OCI-LY3 (cell line): ENCODE measurements at regions not wholly inside any gene's neighbourhood (a gene's known extent, or its start where the extent isn't known, plus 50 kb on each side); places are given as distances from the start of the nearest gene placed in this dataset.

ENCODE experiments used
- EZH2phosphoT487 ChIP-seq: fragments of 200-600 bp; shearing (Covaris generic); IDR thresholded peaks from 2 replicates; pipeline ENCODE4 v1.6.1; 2018; ENCODE audit warnings: antibody characterized with exemption, mixed run types, low read depth
- TF ChIP-seq, protein P1 (sequence below): fragments of 200-600, 300-600 bp; sonication (generic); IDR thresholded peaks from 2 replicates; pipeline ENCODE4 v1.5.1; 2014; ENCODE audit warnings: antibody characterized with exemption, low read length, low read depth

DNA sequence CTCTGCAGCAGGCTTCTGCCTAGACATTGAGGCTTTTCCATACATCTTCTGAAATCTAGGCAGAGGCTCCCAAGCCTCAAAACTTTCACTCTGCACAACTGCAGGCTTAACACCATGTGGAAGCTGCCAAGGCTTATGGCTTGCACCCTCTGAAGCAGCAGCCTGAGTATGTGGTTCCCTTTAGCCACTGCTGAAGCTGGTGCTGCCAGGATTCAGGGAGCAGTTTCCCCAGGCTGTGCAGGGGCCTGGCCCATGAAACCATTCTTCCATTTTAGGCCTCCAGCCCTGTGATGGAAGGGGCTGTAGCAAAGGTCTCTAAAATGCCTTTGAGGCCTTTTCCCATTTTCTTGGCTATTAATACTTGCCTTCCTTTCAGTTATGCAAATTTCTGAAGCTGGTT is 680.3 kb upstream of the FTMT start:
- TF ChIP-seq, protein P1, sequence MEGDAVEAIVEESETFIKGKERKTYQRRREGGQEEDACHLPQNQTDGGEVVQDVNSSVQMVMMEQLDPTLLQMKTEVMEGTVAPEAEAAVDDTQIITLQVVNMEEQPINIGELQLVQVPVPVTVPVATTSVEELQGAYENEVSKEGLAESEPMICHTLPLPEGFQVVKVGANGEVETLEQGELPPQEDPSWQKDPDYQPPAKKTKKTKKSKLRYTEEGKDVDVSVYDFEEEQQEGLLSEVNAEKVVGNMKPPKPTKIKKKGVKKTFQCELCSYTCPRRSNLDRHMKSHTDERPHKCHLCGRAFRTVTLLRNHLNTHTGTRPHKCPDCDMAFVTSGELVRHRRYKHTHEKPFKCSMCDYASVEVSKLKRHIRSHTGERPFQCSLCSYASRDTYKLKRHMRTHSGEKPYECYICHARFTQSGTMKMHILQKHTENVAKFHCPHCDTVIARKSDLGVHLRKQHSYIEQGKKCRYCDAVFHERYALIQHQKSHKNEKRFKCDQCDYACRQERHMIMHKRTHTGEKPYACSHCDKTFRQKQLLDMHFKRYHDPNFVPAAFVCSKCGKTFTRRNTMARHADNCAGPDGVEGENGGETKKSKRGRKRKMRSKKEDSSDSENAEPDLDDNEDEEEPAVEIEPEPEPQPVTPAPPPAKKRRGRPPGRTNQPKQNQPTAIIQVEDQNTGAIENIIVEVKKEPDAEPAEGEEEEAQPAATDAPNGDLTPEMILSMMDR = no peak
- TF ChIP-seq EZH2phosphoT487 = no peak
